Common myeloid progenitor, CD34-positive (primary cell): ENCODE measurements at regions not wholly inside any gene's neighbourhood (a gene's known extent, or its start where the extent isn't known, plus 50 kb on each side); places are given as distances from the start of the nearest gene placed in this dataset.

Experiments used
- CTCF ChIA-PET: fragments of 350-600 bp; sonication (Branson Sonifier 250); formaldehyde crosslinking; loops from one replicate; lab custom pipeline; 2021; ENCODE audit warnings: antibody characterized with exemption; lab: Charles Lee
- POLR2A ChIA-PET: fragments of 350-600 bp; sonication (Branson Sonifier 250); formaldehyde crosslinking; loops from one replicate; lab custom pipeline; 2021; ENCODE audit warnings: antibody characterized with exemption; lab: Charles Lee
- DNase-seq, 3 donors: peaks; one replicate each; pipeline versions ENCODE4 v3.0.0 to v3.0.0-alpha.2; 2013
- H3K27ac ChIP-seq, 2 experiments: 1 replicate in 1 of 2; 2 replicates in 1 of 2; pipeline ENCODE4 v1.7.0; 2013; ENCODE audit warnings: inconsistent platforms in 2 of 2, low read length in 2 of 2, mild to moderate bottlenecking in 2 of 2, low read depth in 1 of 2, moderate library complexity in 1 of 2; ENCODE audit not compliant: severe bottlenecking in 2 of 2, insufficient read depth in 1 of 2, poor library complexity in 1 of 2
- H3K27me3 ChIP-seq, 5 experiments: replicated peaks in 2 of 5; 1 replicate in 3 of 5; 2 replicates in 2 of 5; pipeline versions ENCODE4 v1.6.1 to v1.7.0; 2013; ENCODE audit warnings: low read length in 4 of 5, mild to moderate bottlenecking in 2 of 5, moderate library complexity in 2 of 5, inconsistent platforms in 1 of 5; ENCODE audit not compliant: insufficient read depth in 5 of 5, control insufficient read depth in 4 of 5
- H3K36me3 ChIP-seq, 4 experiments: 1 replicate in 2 of 4; 2 replicates in 2 of 4; pipeline versions ENCODE4 v1.6.1 to v1.7.0; 2013; ENCODE audit warnings: low read length in 3 of 4, control low read depth in 1 of 4, mild to moderate bottlenecking in 1 of 4; ENCODE audit not compliant: control insufficient read depth in 4 of 4, insufficient read depth in 4 of 4
- H3K4me1 ChIP-seq, 4 experiments: 1 replicate in 3 of 4; 2 replicates in 1 of 4; pipeline versions ENCODE4 v1.6.1 to v1.7.1; 2013; ENCODE audit warnings: low read length in 3 of 4, mild to moderate bottlenecking in 3 of 4, control low read depth in 1 of 4, inconsistent platforms in 1 of 4, moderate library complexity in 1 of 4; ENCODE audit not compliant: control insufficient read depth in 4 of 4, insufficient read depth in 4 of 4; ENCODE audit errors: control extremely low read depth in 1 of 4
- H3K4me3 ChIP-seq, 7 experiments: 1 replicate in 4 of 7; 2 replicates in 3 of 7; pipeline versions ENCODE4 v1.5.1 to v1.7.0; 2013; ENCODE audit warnings: mild to moderate bottlenecking in 7 of 7, low read length in 6 of 7, moderate library complexity in 6 of 7, inconsistent platforms in 2 of 7, low read depth in 2 of 7, control low read depth in 1 of 7; ENCODE audit not compliant: insufficient read depth in 4 of 7, control insufficient read depth in 1 of 7; ENCODE audit errors: extremely low read depth in 1 of 7
- H3K9me3 ChIP-seq, 5 experiments: 1 replicate in 4 of 5; 2 replicates in 1 of 5; pipeline versions ENCODE4 v1.6.1 to v1.7.1; 2013; ENCODE audit warnings: low read length in 4 of 5, mild to moderate bottlenecking in 2 of 5, inconsistent platforms in 1 of 5, low read depth in 1 of 5, moderate library complexity in 1 of 5; ENCODE audit not compliant: control insufficient read depth in 4 of 5, insufficient read depth in 2 of 5; ENCODE audit errors: control extremely low read depth in 1 of 5
- WGBS: methylation state at CpG from one replicate; pipeline ENCODE4 v1.1.5; 2013; ENCODE audit not compliant: insufficient coverage; 5-methylcytosine and 5-hydroxymethylcytosine counted together

- no peaks in the 10 kb centered on the region for H3K9me3 ChIP-seq
- no peaks in the 10 kb centered on the region for H3K4me1 ChIP-seq
- WGBS: no CpG with 5 or more reads among the region's 2 CpGs
- H3K27me3 ChIP-seq: peaks cover 0 to 3% (median 0%) of the 10 kb centered on the region in 5 experiments
- ChIA-PET POLR2A (no interaction called here), CTCF (no interaction called here)
- no peak overlapping the region for H3K27ac ChIP-seq
- no peak overlapping the region for H3K4me3 ChIP-seq
- DNase-seq: no peak
- H3K36me3 ChIP-seq: no peaks in the 10 kb centered on the region
Observed at GRCh38 chr22:47705350-47705749, 942.9 kb downstream of the TBC1D22A start.

GRCh38 chr22:47698906-47699305, 936.5 kb downstream of the TBC1D22A start:
- H3K36me3 ChIP-seq: no peaks in the 10 kb centered on the region
- DNase-seq: no peak
- H3K4me3 ChIP-seq: no peak overlapping the region
- WGBS: 86% methylated on average over 4 of the region's 8 CpGs
- no peaks in the 10 kb centered on the region for H3K9me3 ChIP-seq
- H3K4me1 ChIP-seq: no peaks in the 10 kb centered on the region
- no peak overlapping the region for H3K27ac ChIP-seq
- ChIA-PET CTCF (no interaction called here), POLR2A (no interaction called here)
- peaks cover 0 to 2% (median 0%) of the 10 kb centered on the region in 5 experiments for H3K27me3 ChIP-seq

GRCh38 chr22:47697861-47698260, 935.4 kb downstream of the TBC1D22A start:
- peaks cover 0 to 2% (median 0%) of the 10 kb centered on the region in 5 experiments for H3K27me3 ChIP-seq
- no peaks in the 10 kb centered on the region for H3K36me3 ChIP-seq
- H3K27ac ChIP-seq: no peak overlapping the region
- no peaks in the 10 kb centered on the region for H3K4me1 ChIP-seq
- POLR2A ChIA-PET: no interaction called here
- H3K4me3 ChIP-seq: no peak overlapping the region
- no peak for DNase-seq
- no peaks in the 10 kb centered on the region for H3K9me3 ChIP-seq
- 64% methylated on average over 1 of the region's 1 CpG for WGBS
- CTCF ChIA-PET: interaction anchor here (1.0 kb wide), 1 partner anchor 20 kb away, joined by 3 read pairs; no protein-coding TSS in a partner anchor

GRCh38 chr22:47696776-47697175, 934.3 kb downstream of the TBC1D22A start:
- peaks cover 0 to 2% (median 0%) of the 10 kb centered on the region in 5 experiments for H3K27me3 ChIP-seq
- no peaks in the 10 kb centered on the region for H3K36me3 ChIP-seq
- H3K9me3 ChIP-seq: no peaks in the 10 kb centered on the region
- H3K4me3 ChIP-seq: no peak overlapping the region
- H3K27ac ChIP-seq: no peak overlapping the region
- ChIA-PET CTCF (no interaction called here), POLR2A (no interaction called here)
- WGBS: no CpG with 5 or more reads among the region's 3 CpGs
- H3K4me1 ChIP-seq: no peaks in the 10 kb centered on the region
- DNase-seq: no peak

- Histone ChIP-seq H3K27ac (no peak overlapping the region), H3K9me3 (no peaks in the 10 kb centered on the region), H3K4me3 (no peak overlapping the region), H3K27me3 (peaks cover 0 to 2% (median 0%) of the 10 kb centered on the region in 5 experiments), H3K36me3 (no peaks in the 10 kb centered on the region), H3K4me1 (no peaks in the 10 kb centered on the region)
- POLR2A ChIA-PET: no interaction called here
- 89% methylated on average over 5 of the region's 5 CpGs for WGBS
- no peak for DNase-seq
- CTCF ChIA-PET: no interaction called here
Observed at GRCh38 chr22:47695176-47695575, 932.7 kb downstream of the TBC1D22A start.

GRCh38 chr22:47694536-47695130, 932.2 kb downstream of the TBC1D22A start:
- ChIA-PET POLR2A (no interaction called here), CTCF (no interaction called here)
- Histone ChIP-seq H3K9me3 (no peaks in the 10 kb centered on the region), H3K4me3 (no peak overlapping the region), H3K27me3 (peaks cover 0 to 2% (median 0%) of the 10 kb centered on the region in 5 experiments), H3K4me1 (no peaks in the 10 kb centered on the region), H3K36me3 (no peaks in the 10 kb centered on the region), H3K27ac (no peak overlapping the region)
- no peak for DNase-seq
- 93% methylated on average over 2 of the region's 4 CpGs for WGBS

- H3K4me1 ChIP-seq: no peaks in the 10 kb centered on the region
- WGBS: no CpG with 5 or more reads among the region's 6 CpGs
- ChIA-PET POLR2A (no interaction called here), CTCF (no interaction called here)
- no peak overlapping the region for H3K27ac ChIP-seq
- H3K9me3 ChIP-seq: no peaks in the 10 kb centered on the region
- H3K4me3 ChIP-seq: no peak overlapping the region
- H3K36me3 ChIP-seq: no peaks in the 10 kb centered on the region
- H3K27me3 ChIP-seq: no peaks in the 10 kb centered on the region
- DNase-seq: no peak
Observed at GRCh38 chr22:47693606-47694005, 931.2 kb downstream of the TBC1D22A start.
